Activated CD4-positive, alpha-beta memory T cell treated with anti-CD3 and anti-CD28 coated beads, Interleukin-2, amount 10 ng/mL, durations not matched to agents 7 days and 5 days (primary cell): ENCODE measurements at regions not wholly inside any gene's neighbourhood (a gene's known extent, or its start where the extent isn't known, plus 50 kb on each side); places are given as distances from the start of the nearest gene placed in this dataset.

Source experiments
- CTCF ChIA-PET: fragments of 350-600 bp; sonication (Branson Sonifier 250); formaldehyde crosslinking; loops from one replicate; lab custom pipeline; 2021; ENCODE audit warnings: antibody characterized with exemption, inconsistent platforms; lab: Charles Lee
- POLR2A ChIA-PET: fragments of 350-600 bp; sonication (Branson Sonifier 250); formaldehyde crosslinking; loops from one replicate; lab custom pipeline; 2021; ENCODE audit warnings: antibody characterized with exemption; lab: Charles Lee
- DNase-seq: peaks from one replicate; pipeline ENCODE4 v3.0.0-alpha.2; 2020
- H3K27ac Mint-ChIP-seq: one replicate; pipeline ENCODE4 v1.8.0; 2021; ENCODE audit warnings: mild to moderate bottlenecking, mixed read lengths
- H3K27me3 Mint-ChIP-seq: one replicate; pipeline ENCODE4 v1.8.0; 2021; ENCODE audit warnings: mixed read lengths
- H3K36me3 Mint-ChIP-seq: one replicate; pipeline ENCODE4 v1.8.0; 2021; ENCODE audit warnings: low read depth, mixed read lengths
- H3K4me1 Mint-ChIP-seq: one replicate; pipeline ENCODE4 v1.8.0; 2021; ENCODE audit warnings: mixed read lengths
- H3K4me3 Mint-ChIP-seq: one replicate; pipeline ENCODE4 v1.8.0; 2021; ENCODE audit warnings: mild to moderate bottlenecking, mixed read lengths
- H3K9me3 Mint-ChIP-seq: one replicate; pipeline ENCODE4 v1.8.0; 2021; ENCODE audit warnings: mixed read lengths

DNA sequence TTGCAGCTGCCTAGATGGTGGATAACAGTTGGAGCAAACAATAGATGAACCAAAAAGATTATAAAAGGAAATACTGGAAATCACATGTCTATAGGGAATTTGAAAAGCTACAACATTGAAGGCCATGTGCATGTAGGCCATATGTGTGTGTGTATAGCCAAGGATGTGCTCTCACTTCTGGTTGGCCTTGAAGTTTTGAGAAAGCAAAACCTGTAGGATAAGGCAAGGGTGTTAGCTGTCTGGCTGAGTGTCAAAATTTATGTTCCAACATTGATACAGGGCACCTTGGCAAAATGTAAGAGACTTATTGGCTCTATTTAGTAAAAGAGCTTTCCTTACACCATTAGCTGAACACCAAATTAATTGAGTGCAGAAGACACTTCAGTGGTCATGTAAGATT is 1723.6 kb upstream of the PCDH20 start:
- ChIA-PET CTCF (no interaction called here), POLR2A (no interaction called here)
- DNase-seq, result no peak
- H3K9me3 Mint-ChIP-seq, result no peaks in the 10 kb centered on the region
- H3K4me3 Mint-ChIP-seq, result no peak overlapping the region
- H3K27ac Mint-ChIP-seq, result no peak overlapping the region
- no peaks in the 10 kb centered on the region for H3K36me3 Mint-ChIP-seq
- no peaks in the 10 kb centered on the region for H3K4me1 Mint-ChIP-seq
- H3K27me3 Mint-ChIP-seq, result no peaks in the 10 kb centered on the region

DNA sequence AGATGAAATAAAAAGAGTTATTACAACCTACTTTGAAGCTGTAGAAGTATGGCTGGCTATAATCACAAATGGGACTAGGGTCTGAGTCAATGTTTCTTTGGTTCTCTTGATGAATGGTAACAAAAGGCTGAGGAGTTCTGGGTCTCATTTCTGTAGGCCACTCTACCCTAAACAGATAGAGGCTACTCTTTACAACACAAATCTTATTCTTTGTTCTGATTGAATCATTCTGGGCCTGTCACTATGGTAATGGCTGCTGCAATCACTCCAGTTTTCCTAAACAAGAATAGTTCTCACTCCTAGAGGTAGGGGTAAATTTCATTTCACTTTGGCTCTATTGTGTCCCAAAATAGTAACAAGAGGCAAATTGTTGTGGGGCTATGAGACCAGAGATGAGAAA is 1714.3 kb upstream of the PCDH20 start:
- no peak for DNase-seq
- H3K4me1 Mint-ChIP-seq, result no peaks in the 10 kb centered on the region
- no peak overlapping the region for H3K27ac Mint-ChIP-seq

DNA sequence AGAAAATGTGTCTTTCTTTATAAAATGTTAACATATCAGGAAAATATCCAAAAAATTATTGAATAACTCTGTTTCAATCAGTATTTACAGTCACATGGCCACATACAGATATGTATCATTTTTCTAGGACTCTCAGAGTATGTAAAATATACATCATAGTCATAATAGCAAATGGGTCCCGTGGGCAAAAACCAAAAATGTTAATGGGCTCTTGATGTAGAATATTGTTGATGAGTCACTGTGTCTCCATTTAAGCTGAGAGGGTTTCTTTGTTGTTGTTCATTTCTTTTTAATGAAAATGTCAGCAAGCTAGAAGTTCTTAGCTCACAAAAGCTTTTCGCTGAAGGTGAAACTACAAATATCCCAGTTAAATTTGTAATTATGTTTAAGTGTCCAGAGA is 1713.1 kb upstream of the PCDH20 start:
- CTCF ChIA-PET, result no interaction called here
- no peaks in the 10 kb centered on the region for H3K36me3 Mint-ChIP-seq

More for the DNA sequence above, 1714.3 kb upstream of the PCDH20 start:
- H3K36me3 Mint-ChIP-seq, result no peaks in the 10 kb centered on the region
- ChIA-PET CTCF (no interaction called here), POLR2A (no interaction called here)
- no peaks in the 10 kb centered on the region for H3K27me3 Mint-ChIP-seq
- H3K4me3 Mint-ChIP-seq, result no peak overlapping the region
- no peaks in the 10 kb centered on the region for H3K9me3 Mint-ChIP-seq

DNA sequence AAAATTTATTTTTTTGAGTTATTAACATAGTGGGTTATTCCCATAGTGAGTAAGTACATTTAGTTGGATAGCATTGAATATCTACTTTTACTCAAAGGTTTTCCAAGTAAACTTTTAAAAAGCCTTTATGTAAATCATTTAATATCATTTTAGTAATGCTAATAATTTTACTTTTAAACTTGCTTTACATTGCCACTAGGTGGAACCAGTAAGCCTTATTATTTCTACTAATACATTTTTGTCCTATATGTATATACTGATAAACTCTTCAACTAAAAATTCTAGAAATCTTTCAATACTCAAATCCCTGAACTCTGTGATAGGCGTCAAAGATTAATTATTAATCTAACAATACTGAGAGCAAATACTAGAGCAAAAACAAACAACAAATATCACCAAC is 1709.2 kb upstream of the PCDH20 start:
- H3K4me3 Mint-ChIP-seq, result no peak overlapping the region
- ChIA-PET POLR2A (no interaction called here), CTCF (no interaction called here)
- H3K36me3 Mint-ChIP-seq, result no peaks in the 10 kb centered on the region
- H3K4me1 Mint-ChIP-seq, result no peaks in the 10 kb centered on the region
- no peaks in the 10 kb centered on the region for H3K9me3 Mint-ChIP-seq
- H3K27me3 Mint-ChIP-seq, result no peaks in the 10 kb centered on the region
- no peak for DNase-seq
- H3K27ac Mint-ChIP-seq, result no peak overlapping the region

More for the DNA sequence above, 1713.1 kb upstream of the PCDH20 start:
- Mint-ChIP-seq H3K27ac (no peak overlapping the region), H3K27me3 (no peaks in the 10 kb centered on the region), H3K4me1 (no peaks in the 10 kb centered on the region), H3K9me3 (no peaks in the 10 kb centered on the region), H3K4me3 (no peak overlapping the region)
- POLR2A ChIA-PET, result no interaction called here
- no peak for DNase-seq

DNA sequence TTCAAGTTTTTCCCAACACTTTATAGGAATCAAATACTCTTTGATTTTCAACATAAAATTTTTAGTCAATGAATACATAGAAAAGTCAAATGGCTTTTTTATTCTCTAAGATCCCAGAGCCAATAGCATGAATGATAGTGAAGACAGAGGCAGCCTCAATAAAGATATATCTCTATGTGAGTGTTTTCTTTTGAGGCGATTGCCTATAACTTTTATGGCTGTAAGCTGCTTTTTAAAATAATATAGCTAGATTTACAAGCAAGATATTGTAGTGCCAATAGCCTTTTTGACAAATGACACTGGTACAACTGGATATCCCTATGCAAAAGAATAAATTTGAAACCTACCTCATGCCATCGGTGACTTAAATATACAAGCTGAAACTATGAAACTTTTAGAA is 1705.2 kb upstream of the PCDH20 start:
- POLR2A ChIA-PET, result no interaction called here
- H3K27ac Mint-ChIP-seq, result no peak overlapping the region

GRCh38 chr13:63117710-63118109 is 1702.1 kb upstream of the PCDH20 start:
- H3K27me3 Mint-ChIP-seq, result no peaks in the 10 kb centered on the region
- no peaks in the 10 kb centered on the region for H3K9me3 Mint-ChIP-seq
- ChIA-PET POLR2A (no interaction called here), CTCF (no interaction called here)
- H3K4me3 Mint-ChIP-seq, result no peak overlapping the region
- no peaks in the 10 kb centered on the region for H3K4me1 Mint-ChIP-seq
- no peak overlapping the region for H3K27ac Mint-ChIP-seq
- DNase-seq, result no peak
- no peaks in the 10 kb centered on the region for H3K36me3 Mint-ChIP-seq

More for the DNA sequence above, 1705.2 kb upstream of the PCDH20 start:
- Mint-ChIP-seq H3K36me3 (no peaks in the 10 kb centered on the region), H3K4me3 (no peak overlapping the region), H3K27me3 (no peaks in the 10 kb centered on the region), H3K4me1 (no peaks in the 10 kb centered on the region), H3K9me3 (no peaks in the 10 kb centered on the region)
- DNase-seq, result no peak
- CTCF ChIA-PET, result no interaction called here

GRCh38 chr13:63112799-63113395 is 1697.2 kb upstream of the PCDH20 start:
- Mint-ChIP-seq H3K36me3 (no peaks in the 10 kb centered on the region), H3K9me3 (no peaks in the 10 kb centered on the region), H3K27me3 (no peaks in the 10 kb centered on the region), H3K27ac (no peak overlapping the region), H3K4me3 (no peak overlapping the region), H3K4me1 (no peaks in the 10 kb centered on the region)
- DNase-seq, result no peak
- CTCF ChIA-PET, result no interaction called here
- POLR2A ChIA-PET, result no interaction called here

GRCh38 chr13:63110466-63110865 is 1694.8 kb upstream of the PCDH20 start:
- ChIA-PET CTCF (no interaction called here), POLR2A (no interaction called here)
- Mint-ChIP-seq H3K36me3 (no peaks in the 10 kb centered on the region), H3K4me1 (no peaks in the 10 kb centered on the region), H3K4me3 (no peak overlapping the region), H3K9me3 (no peaks in the 10 kb centered on the region), H3K27ac (no peak overlapping the region), H3K27me3 (no peaks in the 10 kb centered on the region)
- DNase-seq, result no peak

DNA sequence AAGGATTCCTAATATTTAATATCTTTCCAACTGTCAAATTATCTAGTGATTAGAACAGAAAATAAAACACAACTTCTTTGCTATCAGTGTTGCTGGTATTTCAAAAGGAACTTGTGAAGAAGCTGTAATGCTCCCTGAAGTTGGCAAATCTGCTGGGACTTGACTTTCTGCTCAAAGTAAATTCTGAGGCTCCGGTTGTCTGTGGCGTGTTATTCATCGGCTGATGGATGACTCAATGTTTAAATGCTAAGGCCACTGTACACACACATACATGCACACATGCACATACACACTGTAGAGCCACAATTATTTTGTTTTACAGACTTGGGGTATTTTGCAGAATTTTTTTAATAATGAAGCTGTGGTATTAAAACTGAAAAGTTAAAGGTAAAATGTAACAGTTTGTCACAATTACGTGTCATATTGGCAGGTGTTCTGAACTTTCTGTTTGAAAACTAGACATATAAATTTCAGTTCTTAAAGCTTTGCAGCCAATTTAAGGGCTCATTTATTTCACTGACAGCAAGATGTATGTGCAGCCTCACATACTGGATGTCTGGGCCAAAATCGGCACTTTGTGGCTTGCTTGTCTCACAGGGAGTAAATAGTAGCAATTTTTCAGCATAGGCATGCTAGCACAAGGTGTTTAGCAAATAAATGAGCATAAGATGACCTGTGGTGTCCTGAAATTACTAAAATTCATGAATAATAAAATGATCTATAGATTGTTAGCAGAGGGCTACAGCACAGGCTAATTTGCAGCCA is 1691.7 kb upstream of the PCDH20 start:
- Mint-ChIP-seq H3K27ac (no peak overlapping the region), H3K27me3 (no peaks in the 10 kb centered on the region), H3K4me3 (no peak overlapping the region), H3K9me3 (no peaks in the 10 kb centered on the region), H3K36me3 (no peaks in the 10 kb centered on the region), H3K4me1 (no peaks in the 10 kb centered on the region)
- POLR2A ChIA-PET, result no interaction called here
- CTCF ChIA-PET, result no interaction called here
- no peak for DNase-seq

DNA sequence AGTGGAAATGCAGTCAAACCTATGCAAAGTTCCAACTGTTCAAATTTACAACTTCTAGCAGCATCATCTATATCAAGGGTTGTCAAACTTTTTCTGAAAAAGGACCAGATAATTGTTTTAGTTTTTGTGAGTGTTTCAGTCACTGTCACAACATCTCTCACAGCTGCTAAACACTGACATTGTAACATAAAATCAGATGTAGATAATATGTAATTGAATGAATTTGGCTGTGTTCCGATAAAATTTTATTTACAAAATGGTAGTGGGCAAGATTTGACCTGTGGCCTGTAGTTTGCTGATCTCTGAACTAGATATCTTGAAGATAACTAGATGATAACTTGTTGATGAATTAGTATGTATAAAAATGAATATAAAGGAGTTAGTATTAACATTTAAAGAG is 1679.1 kb upstream of the PCDH20 start:
- H3K36me3 Mint-ChIP-seq, result no peaks in the 10 kb centered on the region
- H3K9me3 Mint-ChIP-seq, result peaks cover 8% of the 10 kb centered on the region
- H3K27ac Mint-ChIP-seq, result no peak overlapping the region
- H3K4me1 Mint-ChIP-seq, result no peaks in the 10 kb centered on the region
- no peak overlapping the region for H3K4me3 Mint-ChIP-seq
- no peaks in the 10 kb centered on the region for H3K27me3 Mint-ChIP-seq
- ChIA-PET POLR2A (no interaction called here), CTCF (no interaction called here)
- no peak for DNase-seq

GRCh38 chr13:63093907-63094469 is 1678.3 kb upstream of the PCDH20 start:
- no peak for DNase-seq
- Mint-ChIP-seq H3K4me1 (no peaks in the 10 kb centered on the region), H3K27ac (no peak overlapping the region), H3K36me3 (no peaks in the 10 kb centered on the region), H3K9me3 (peaks cover 5% of the 10 kb centered on the region), H3K27me3 (no peaks in the 10 kb centered on the region), H3K4me3 (no peak overlapping the region)
- POLR2A ChIA-PET, result no interaction called here
- CTCF ChIA-PET, result no interaction called here

DNA sequence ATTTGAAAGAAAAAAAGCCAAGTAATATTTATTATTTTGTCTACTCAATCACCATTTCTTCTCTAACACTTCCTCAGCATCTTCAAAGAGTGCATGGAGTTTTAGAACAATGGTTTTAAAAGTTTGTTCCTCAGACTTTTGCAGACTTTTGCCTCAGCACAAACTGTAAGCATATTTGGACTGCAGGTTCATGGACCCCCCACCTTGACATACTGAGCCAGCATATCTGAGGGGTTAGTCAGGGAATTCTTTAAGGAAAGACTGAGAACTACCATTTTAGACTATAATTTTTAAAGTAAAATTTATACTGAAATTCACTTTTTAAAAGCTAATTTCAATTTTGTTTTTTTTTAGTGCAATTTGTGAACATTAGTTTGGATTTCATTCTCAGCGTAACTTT is 1676.8 kb upstream of the PCDH20 start:
- Mint-ChIP-seq H3K27me3 (no peaks in the 10 kb centered on the region), H3K4me1 (no peaks in the 10 kb centered on the region), H3K36me3 (no peaks in the 10 kb centered on the region), H3K27ac (no peak overlapping the region), H3K9me3 (peaks cover 3% of the 10 kb centered on the region), H3K4me3 (no peak overlapping the region)
- ChIA-PET CTCF (no interaction called here), POLR2A (no interaction called here)
- DNase-seq, result no peak

DNA sequence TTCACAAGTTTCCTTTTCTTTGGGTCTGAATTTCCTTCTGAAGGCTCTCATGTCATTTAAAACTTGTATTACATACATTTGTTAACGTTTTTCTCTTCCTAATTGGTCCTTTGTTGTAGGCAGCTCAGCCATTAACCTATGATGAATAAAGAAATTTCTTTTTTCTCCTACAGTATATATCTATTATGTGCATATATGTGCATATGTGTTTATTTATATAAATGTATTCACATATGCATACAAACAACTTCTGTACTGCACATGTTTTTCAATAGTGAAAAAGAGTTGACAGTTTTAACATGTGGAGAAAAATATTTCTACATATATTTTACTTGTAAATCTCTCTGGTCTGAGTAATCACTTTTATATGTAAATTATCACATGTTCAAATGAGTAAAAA is 1674.9 kb upstream of the PCDH20 start:
- no peaks in the 10 kb centered on the region for H3K4me1 Mint-ChIP-seq
- no peaks in the 10 kb centered on the region for H3K36me3 Mint-ChIP-seq
- ChIA-PET CTCF (no interaction called here), POLR2A (no interaction called here)
- no peak overlapping the region for H3K4me3 Mint-ChIP-seq
- H3K27ac Mint-ChIP-seq, result no peak overlapping the region
- H3K27me3 Mint-ChIP-seq, result no peaks in the 10 kb centered on the region
- no peak for DNase-seq
- H3K9me3 Mint-ChIP-seq, result no peaks in the 10 kb centered on the region

DNA sequence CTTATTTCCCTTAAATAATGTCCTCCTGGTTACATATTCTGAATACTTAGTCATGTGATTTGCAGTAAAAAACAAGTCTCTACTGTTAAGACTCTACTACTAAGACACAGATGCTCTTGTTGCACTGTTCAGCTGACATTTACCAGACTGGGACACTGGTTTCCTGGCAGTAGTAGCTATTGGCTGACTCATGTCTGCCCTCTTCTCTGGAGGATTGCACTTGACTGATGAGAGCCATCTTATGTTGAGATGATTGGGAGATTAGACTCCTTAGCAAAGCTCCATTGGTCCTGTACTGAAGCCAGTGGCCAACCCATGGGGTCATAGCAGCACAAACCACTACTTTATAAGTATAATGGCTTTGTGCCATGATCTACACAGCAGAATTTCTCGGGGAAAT is 1672.6 kb upstream of the PCDH20 start:
- no peak overlapping the region for H3K27ac Mint-ChIP-seq
- no peaks in the 10 kb centered on the region for H3K9me3 Mint-ChIP-seq
- H3K27me3 Mint-ChIP-seq, result no peaks in the 10 kb centered on the region
- ChIA-PET POLR2A (no interaction called here), CTCF (no interaction called here)
- no peaks in the 10 kb centered on the region for H3K4me1 Mint-ChIP-seq
- DNase-seq, result no peak
- no peak overlapping the region for H3K4me3 Mint-ChIP-seq
- no peaks in the 10 kb centered on the region for H3K36me3 Mint-ChIP-seq
